Ishikawa (cell line): ENCODE measurements at regions not wholly inside any gene's neighbourhood (a gene's known extent, or its start where the extent isn't known, plus 50 kb on each side); places are given as distances from the start of the nearest gene placed in this dataset.

ENCODE experiments used
- CEBPB ChIP-seq: IDR thresholded peaks from 2 replicates; pipeline ENCODE4 v1.6.1; 2012
- CREB1 ChIP-seq: IDR thresholded peaks from 2 replicates; pipeline ENCODE4 v1.6.1; 2012; ENCODE audit warnings: low read depth
- EGR1 ChIP-seq: IDR thresholded peaks from 2 replicates; pipeline ENCODE4 v1.6.1; 2012
- EP300 ChIP-seq: IDR thresholded peaks from 2 replicates; pipeline ENCODE4 v1.6.1; 2012; ENCODE audit warnings: borderline replicate concordance
- FOXM1 ChIP-seq: IDR thresholded peaks from 2 replicates; pipeline ENCODE4 v1.6.1; 2012; ENCODE audit warnings: low read depth, borderline replicate concordance
- MAX ChIP-seq: IDR thresholded peaks from 2 replicates; pipeline ENCODE4 v1.6.1; 2012
- NFIC ChIP-seq: IDR thresholded peaks from 2 replicates; pipeline ENCODE4 v1.6.1; 2012
- RAD21 ChIP-seq: IDR thresholded peaks from 2 replicates; pipeline ENCODE4 v1.6.1; 2012; ENCODE audit warnings: low read depth
- TAF1 ChIP-seq: IDR thresholded peaks from 2 replicates; pipeline ENCODE4 v1.6.1; 2012; ENCODE audit warnings: low read depth, mild to moderate bottlenecking
- TCF12 ChIP-seq: IDR thresholded peaks from 2 replicates; pipeline ENCODE4 v1.6.1; 2012; ENCODE audit warnings: low read depth
- TEAD4 ChIP-seq: IDR thresholded peaks from 2 replicates; pipeline ENCODE4 v1.6.1; 2012
- USF1 ChIP-seq: IDR thresholded peaks from 2 replicates; pipeline ENCODE4 v1.6.1; 2012
- YY1 ChIP-seq: IDR thresholded peaks from 2 replicates; pipeline ENCODE4 v1.6.1; 2012; ENCODE audit warnings: low read depth
- ZBTB7A ChIP-seq: IDR thresholded peaks from 2 replicates; pipeline ENCODE4 v1.6.1; 2012; ENCODE audit warnings: low read depth
- TF ChIP-seq, protein P1 (sequence below): IDR thresholded peaks from 2 replicates; pipeline ENCODE4 v1.6.1; 2012; ENCODE audit warnings: low read depth, mild to moderate bottlenecking

DNA sequence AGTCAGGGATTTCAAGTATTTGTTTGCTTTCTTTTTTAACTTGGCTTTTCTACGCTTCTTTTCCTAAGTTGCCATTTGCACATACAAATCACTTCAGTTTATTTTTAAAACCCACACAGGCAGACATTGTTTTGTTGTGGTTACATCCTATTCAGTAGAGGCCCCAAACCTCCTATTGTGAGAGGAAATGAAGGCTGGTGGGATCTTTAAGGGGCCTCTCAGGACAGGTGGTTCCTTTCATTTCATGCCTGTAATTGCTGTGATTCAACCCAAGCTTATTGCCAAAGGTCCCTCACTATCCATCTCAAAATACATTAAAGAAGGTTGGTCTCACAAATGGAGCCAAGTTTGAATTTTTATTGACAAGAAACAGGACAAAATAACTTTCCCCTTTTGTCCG is 257.1 kb downstream of the ADAMTS20 start:
- no peak for TF ChIP-seq TCF12
- TF ChIP-seq NFIC: no peak
- no peak for TF ChIP-seq EP300
- TF ChIP-seq RAD21: no peak
- TF ChIP-seq FOXM1: no peak
- no peak for TF ChIP-seq TEAD4
- no peak for TF ChIP-seq TAF1
- TF ChIP-seq ZBTB7A: no peak
- no peak for TF ChIP-seq YY1
- TF ChIP-seq EGR1: no peak
- TF ChIP-seq CREB1: no peak
- TF ChIP-seq MAX: no peak
- TF ChIP-seq, protein P1, sequence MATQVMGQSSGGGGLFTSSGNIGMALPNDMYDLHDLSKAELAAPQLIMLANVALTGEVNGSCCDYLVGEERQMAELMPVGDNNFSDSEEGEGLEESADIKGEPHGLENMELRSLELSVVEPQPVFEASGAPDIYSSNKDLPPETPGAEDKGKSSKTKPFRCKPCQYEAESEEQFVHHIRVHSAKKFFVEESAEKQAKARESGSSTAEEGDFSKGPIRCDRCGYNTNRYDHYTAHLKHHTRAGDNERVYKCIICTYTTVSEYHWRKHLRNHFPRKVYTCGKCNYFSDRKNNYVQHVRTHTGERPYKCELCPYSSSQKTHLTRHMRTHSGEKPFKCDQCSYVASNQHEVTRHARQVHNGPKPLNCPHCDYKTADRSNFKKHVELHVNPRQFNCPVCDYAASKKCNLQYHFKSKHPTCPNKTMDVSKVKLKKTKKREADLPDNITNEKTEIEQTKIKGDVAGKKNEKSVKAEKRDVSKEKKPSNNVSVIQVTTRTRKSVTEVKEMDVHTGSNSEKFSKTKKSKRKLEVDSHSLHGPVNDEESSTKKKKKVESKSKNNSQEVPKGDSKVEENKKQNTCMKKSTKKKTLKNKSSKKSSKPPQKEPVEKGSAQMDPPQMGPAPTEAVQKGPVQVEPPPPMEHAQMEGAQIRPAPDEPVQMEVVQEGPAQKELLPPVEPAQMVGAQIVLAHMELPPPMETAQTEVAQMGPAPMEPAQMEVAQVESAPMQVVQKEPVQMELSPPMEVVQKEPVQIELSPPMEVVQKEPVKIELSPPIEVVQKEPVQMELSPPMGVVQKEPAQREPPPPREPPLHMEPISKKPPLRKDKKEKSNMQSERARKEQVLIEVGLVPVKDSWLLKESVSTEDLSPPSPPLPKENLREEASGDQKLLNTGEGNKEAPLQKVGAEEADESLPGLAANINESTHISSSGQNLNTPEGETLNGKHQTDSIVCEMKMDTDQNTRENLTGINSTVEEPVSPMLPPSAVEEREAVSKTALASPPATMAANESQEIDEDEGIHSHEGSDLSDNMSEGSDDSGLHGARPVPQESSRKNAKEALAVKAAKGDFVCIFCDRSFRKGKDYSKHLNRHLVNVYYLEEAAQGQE: no peak
- no peak for TF ChIP-seq CEBPB
- TF ChIP-seq USF1: no peak

- TF ChIP-seq CEBPB (no peak), ZBTB7A (no peak), MAX (no peak), FOXM1 (no peak), NFIC (no peak), EP300 (no peak), YY1 (no peak), USF1 (no peak), CREB1 (no peak)
Observed at GRCh38 chr12:43294147-43294546, 257.9 kb downstream of the ADAMTS20 start.

GRCh38 chr12:43293396-43293795 is 258.6 kb downstream of the ADAMTS20 start:
- TF ChIP-seq CEBPB (no peak), MAX (no peak), EGR1 (no peak), ZBTB7A (no peak), CREB1 (no peak), RAD21 (no peak), NFIC (no peak), YY1 (no peak)

GRCh38 chr12:43292699-43293098 is 259.3 kb downstream of the ADAMTS20 start:
- no peak for TF ChIP-seq YY1
- TF ChIP-seq ZBTB7A: no peak
- no peak for TF ChIP-seq TAF1
- TF ChIP-seq TEAD4: no peak
- TF ChIP-seq CREB1: no peak
- TF ChIP-seq NFIC: no peak
- TF ChIP-seq RAD21: no peak
- TF ChIP-seq, protein P1: no peak
- no peak for TF ChIP-seq FOXM1
- no peak for TF ChIP-seq EGR1
- no peak for TF ChIP-seq EP300
- TF ChIP-seq TCF12: no peak
- TF ChIP-seq USF1: no peak
- TF ChIP-seq MAX: no peak
- no peak for TF ChIP-seq CEBPB

DNA sequence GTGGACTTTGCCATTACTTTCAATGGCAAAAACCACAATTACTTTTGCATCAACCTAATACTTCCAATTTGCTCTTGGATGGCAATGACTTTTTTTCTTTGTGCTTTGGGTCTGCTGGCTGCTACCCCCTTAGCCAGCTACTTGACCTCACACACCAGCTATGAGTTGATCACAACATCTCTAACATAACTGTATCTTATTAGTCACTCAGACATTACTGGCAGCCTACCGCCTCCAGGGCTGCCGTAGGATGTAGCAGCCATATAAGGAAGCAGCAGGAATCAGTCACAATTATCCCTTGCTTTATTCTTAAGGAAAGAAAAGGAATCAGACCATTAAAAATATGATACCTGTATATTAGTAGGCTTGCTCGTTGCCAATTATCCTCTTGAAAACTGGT is 260.5 kb downstream of the ADAMTS20 start:
- TF ChIP-seq FOXM1 (no peak), EP300 (no peak), TEAD4 (no peak), TCF12 (no peak), CREB1 (no peak), ZBTB7A (no peak), USF1 (no peak), CEBPB (no peak)
